ENCODE measurements at regions not wholly inside any gene's neighbourhood (a gene's known extent, or its start where the extent isn't known, plus 50 kb on each side); places are given as distances from the start of the nearest gene placed in this dataset.

DNA sequence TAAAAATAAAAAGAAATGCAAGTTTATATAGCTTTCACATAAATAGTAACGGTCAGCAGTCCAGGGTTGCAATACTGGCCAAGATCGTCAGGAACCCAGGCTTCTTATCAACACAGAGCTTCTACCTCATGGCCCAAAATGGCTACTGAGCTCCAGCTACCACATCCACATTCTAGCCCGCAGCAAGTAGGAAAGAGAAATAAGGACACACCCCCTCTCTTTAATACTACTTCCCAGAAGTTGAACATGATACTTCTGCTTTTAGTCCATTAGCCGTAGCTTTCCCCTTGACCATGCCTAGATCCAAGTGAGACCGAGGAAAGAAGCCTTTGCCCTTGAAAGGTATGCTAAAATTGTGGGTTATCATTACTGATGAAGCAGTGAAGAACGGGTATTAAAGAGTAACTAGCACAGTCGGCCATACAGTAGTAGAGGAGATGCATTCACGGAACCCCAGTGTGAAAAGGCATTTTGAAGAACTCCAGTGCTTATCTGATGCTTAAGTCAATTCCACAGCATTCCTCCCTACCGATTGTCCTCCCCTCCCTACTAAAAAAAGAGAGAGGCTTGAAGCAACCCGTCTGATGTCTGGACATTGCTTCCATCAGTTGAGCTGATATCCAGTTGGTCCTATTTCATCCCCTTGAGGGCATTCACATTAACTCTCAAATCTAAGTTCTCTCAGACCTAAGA is 226.9 kb upstream of the RREB1 start:
- no peaks in the 10 kb centered on the region for H3K36me3 ChIP-seq
- no peaks in the 10 kb centered on the region for H3K9me3 ChIP-seq
- H3K4me1 ChIP-seq = peaks cover 0 to 33% (median 13%) of the 10 kb centered on the region in 6 donors
- DNase-seq = no peak
- 77 to 92% (median 86%) methylated on average over 10 of the region's 10 CpGs for WGBS, 5 donors
- TF ChIP-seq POLR2A (IDR thresholded peaks at IDR 0.05) (no peak), POLR2AphosphoS5 (IDR thresholded peaks at IDR 0.05) (no peak)
- TF ChIP-seq, protein P1, sequence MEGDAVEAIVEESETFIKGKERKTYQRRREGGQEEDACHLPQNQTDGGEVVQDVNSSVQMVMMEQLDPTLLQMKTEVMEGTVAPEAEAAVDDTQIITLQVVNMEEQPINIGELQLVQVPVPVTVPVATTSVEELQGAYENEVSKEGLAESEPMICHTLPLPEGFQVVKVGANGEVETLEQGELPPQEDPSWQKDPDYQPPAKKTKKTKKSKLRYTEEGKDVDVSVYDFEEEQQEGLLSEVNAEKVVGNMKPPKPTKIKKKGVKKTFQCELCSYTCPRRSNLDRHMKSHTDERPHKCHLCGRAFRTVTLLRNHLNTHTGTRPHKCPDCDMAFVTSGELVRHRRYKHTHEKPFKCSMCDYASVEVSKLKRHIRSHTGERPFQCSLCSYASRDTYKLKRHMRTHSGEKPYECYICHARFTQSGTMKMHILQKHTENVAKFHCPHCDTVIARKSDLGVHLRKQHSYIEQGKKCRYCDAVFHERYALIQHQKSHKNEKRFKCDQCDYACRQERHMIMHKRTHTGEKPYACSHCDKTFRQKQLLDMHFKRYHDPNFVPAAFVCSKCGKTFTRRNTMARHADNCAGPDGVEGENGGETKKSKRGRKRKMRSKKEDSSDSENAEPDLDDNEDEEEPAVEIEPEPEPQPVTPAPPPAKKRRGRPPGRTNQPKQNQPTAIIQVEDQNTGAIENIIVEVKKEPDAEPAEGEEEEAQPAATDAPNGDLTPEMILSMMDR (IDR thresholded peaks at IDR 0.05 in 8 of 11, conservative IDR thresholded peaks at IDR 0.05 in 3 of 11) = no peak
- intact Hi-C loops (cut with DNase I; ENCODE audit: low total_unique reads) = no loop called here
- H3K4me3 ChIP-seq = no peak overlapping the region
- H3K27me3 ChIP-seq (replicated peaks in 1 of 7) = no peaks in the 10 kb centered on the region
- peak overlapping the region in 6 of 8 donors; percentile 5 to 89 (median 38) for H3K27ac ChIP-seq

DNA sequence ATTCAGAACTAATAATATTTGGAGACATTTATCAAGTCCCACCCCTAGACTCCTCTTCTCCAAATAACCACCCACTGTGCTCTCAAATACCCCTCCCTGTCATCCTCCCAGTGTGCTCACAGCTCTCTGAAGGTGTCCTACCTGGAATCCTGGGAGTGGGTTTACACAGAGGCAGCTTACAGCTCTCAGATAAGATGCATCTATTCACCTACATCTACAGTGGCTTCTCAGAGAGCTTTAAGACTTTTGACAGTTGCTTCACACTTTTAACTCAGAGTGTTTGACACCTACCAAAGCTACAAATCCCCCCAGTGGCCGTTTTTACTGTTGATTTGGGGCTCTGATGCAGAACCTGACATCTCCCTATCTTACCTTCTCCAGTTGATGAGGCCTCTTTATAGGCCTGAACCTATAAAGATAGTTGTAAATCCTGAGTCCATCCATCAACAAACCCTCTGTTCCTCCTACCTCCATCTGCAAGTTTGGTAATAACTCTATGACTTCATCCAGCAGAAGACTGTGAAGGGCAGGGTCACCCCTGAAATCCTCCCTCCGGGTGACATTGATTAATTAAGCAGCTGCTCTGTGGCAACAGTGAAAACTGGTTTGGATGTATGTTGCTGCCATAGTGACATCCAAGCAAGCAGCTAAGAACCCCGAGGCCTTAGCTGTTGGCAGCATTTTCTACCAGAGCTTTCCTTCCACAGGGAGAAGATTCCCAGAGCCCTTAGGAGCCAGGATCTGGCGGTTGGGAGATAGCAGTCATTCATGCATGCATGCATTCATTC is 226.1 kb upstream of the RREB1 start:
- Histone ChIP-seq H3K27me3 (replicated peaks in 1 of 7) (no peaks in the 10 kb centered on the region), H3K36me3 (no peaks in the 10 kb centered on the region), H3K4me3 (no peak overlapping the region), H3K9me3 (no peaks in the 10 kb centered on the region), H3K27ac (peak overlapping the region in 6 of 8 donors; percentile 5 to 89 (median 38)), H3K4me1 (peaks cover 0 to 40% (median 18%) of the 10 kb centered on the region in 6 donors)
- intact Hi-C loops (cut with DNase I; ENCODE audit: low total_unique reads) = no loop called here
- no peak for DNase-seq
- no peak for TF ChIP-seq POLR2A (IDR thresholded peaks at IDR 0.05)
- TF ChIP-seq, protein P1 (IDR thresholded peaks at IDR 0.05 in 8 of 11, conservative IDR thresholded peaks at IDR 0.05 in 3 of 11) = no peak
- TF ChIP-seq POLR2AphosphoS5 (IDR thresholded peaks at IDR 0.05) = no peak
- WGBS, 5 donors = 61 to 69% (median 65%) methylated on average over 4 of the region's 4 CpGs

DNA sequence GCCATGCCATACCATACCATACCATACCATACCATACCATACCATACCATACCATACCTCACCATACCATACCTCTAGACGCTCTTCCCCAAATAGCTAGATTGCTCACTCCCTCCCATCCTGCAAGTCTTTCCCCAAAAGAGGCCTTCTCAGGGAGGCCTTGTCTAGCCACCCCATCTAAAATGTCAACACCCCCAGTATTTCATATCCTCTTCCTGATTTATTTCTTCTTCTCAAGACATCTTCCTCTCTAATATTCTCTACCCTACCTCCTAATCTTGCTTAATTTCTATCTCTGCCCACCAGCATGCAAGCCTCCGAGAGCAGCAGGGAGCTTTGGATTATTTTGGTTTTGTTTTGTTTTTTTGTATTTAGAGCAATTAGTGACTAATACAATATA is 225.2 kb upstream of the RREB1 start:
- no peak overlapping the region for H3K4me3 ChIP-seq
- no peaks in the 10 kb centered on the region for H3K27me3 ChIP-seq (replicated peaks in 1 of 7)
- WGBS, 5 donors = 51 to 90% (median 78%) methylated on average over 2 of the region's 2 CpGs
- no peaks in the 10 kb centered on the region for H3K36me3 ChIP-seq
- TF ChIP-seq POLR2A (IDR thresholded peaks at IDR 0.05) (no peak), POLR2AphosphoS5 (IDR thresholded peaks at IDR 0.05) (no peak)
- TF ChIP-seq, protein P1 (IDR thresholded peaks at IDR 0.05 in 8 of 11, conservative IDR thresholded peaks at IDR 0.05 in 3 of 11) = no peak
- H3K27ac ChIP-seq = peak overlapping the region in 4 of 8 donors; percentile 3 to 89 (median 70)
- H3K9me3 ChIP-seq = no peaks in the 10 kb centered on the region
- peaks cover 0 to 49% (median 18%) of the 10 kb centered on the region in 6 donors for H3K4me1 ChIP-seq
- intact Hi-C loops (cut with DNase I; ENCODE audit: low total_unique reads) = no loop called here
- DNase-seq = no peak

DNA sequence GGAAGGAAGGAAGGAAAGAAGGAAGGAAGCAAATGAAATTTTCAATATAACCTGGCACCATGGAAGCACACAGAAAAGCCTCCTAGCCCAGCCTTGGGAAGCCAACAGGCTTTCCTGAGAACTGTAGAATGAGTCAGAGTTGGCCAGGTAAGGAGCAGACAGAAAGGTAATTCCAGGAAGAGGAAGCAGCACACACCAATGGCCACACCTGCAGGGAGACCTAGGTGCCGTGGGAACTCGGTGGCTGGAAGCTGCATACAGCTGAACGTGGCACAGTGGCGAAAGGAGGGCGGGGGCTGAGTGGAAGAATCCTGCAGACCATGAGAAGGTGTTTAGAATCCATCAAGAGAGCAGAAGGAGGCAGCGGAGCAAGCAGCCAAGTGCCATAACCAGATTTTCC is 224.8 kb upstream of the RREB1 start:
- Histone ChIP-seq H3K27ac (peak overlapping the region in 3 of 8 donors; percentile 3 to 89 (median 87)), H3K4me1 (peaks cover 0 to 51% (median 18%) of the 10 kb centered on the region in 6 donors), H3K9me3 (no peaks in the 10 kb centered on the region), H3K36me3 (no peaks in the 10 kb centered on the region), H3K27me3 (replicated peaks in 1 of 7) (no peaks in the 10 kb centered on the region), H3K4me3 (no peak overlapping the region)
- 73 to 89% (median 81%) methylated on average over 6 of the region's 6 CpGs for WGBS, 5 donors
- intact Hi-C loops (cut with DNase I; ENCODE audit: low total_unique reads) = no loop called here
- TF ChIP-seq, protein P1 (IDR thresholded peaks at IDR 0.05 in 8 of 11, conservative IDR thresholded peaks at IDR 0.05 in 3 of 11) = no peak
- TF ChIP-seq POLR2AphosphoS5 (IDR thresholded peaks at IDR 0.05) = no peak
- TF ChIP-seq POLR2A (IDR thresholded peaks at IDR 0.05) = no peak
- DNase-seq = no peak
